ENCODE measurements at regions not wholly inside any gene's neighbourhood (a gene's known extent, or its start where the extent isn't known, plus 50 kb on each side); places are given as distances from the start of the nearest gene placed in this dataset.

DNA sequence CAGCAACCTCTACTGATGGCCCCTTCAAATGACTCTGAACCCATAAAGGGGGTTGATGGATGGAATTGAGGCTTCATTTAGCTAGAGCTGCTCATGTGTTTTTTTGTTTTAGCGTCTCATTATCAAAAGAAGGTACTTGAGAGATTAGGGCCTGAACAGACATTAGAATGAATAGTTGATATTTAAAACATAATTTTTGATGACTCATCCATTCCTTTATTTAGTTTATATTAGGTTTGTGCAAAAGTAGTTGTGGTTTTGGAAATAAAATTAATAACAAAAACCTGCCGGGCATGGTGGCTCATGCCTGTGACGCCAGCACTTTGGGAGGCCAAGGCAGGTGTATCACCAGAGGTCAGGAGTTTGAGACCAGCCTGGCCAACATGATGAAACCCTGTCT is 485.9 kb downstream of the PSAT1 start:
- intact Hi-C loops (cut with DNase I), result no loop called here
- Histone ChIP-seq H3K4me3 (no peak overlapping the region), H3K9me3 (no peaks in the 10 kb centered on the region), H3K36me3 (no peaks in the 10 kb centered on the region), H3K27me3 (no peaks in the 10 kb centered on the region), H3K4me1 (ENCODE audit: insufficient read depth) (no peaks in the 10 kb centered on the region), H3K27ac (no peak overlapping the region)
- DNase-seq, result no peak
- TF ChIP-seq POLR2A (IDR thresholded peaks at IDR 0.05) (no peak), EP300 (IDR thresholded peaks at IDR 0.05) (no peak)
- TF ChIP-seq, protein P1, sequence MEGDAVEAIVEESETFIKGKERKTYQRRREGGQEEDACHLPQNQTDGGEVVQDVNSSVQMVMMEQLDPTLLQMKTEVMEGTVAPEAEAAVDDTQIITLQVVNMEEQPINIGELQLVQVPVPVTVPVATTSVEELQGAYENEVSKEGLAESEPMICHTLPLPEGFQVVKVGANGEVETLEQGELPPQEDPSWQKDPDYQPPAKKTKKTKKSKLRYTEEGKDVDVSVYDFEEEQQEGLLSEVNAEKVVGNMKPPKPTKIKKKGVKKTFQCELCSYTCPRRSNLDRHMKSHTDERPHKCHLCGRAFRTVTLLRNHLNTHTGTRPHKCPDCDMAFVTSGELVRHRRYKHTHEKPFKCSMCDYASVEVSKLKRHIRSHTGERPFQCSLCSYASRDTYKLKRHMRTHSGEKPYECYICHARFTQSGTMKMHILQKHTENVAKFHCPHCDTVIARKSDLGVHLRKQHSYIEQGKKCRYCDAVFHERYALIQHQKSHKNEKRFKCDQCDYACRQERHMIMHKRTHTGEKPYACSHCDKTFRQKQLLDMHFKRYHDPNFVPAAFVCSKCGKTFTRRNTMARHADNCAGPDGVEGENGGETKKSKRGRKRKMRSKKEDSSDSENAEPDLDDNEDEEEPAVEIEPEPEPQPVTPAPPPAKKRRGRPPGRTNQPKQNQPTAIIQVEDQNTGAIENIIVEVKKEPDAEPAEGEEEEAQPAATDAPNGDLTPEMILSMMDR (IDR thresholded peaks at IDR 0.05), result no peak
- 30 to 70% (median 42%) methylated on average over 3 of the region's 3 CpGs for WGBS, 3 donors

DNA sequence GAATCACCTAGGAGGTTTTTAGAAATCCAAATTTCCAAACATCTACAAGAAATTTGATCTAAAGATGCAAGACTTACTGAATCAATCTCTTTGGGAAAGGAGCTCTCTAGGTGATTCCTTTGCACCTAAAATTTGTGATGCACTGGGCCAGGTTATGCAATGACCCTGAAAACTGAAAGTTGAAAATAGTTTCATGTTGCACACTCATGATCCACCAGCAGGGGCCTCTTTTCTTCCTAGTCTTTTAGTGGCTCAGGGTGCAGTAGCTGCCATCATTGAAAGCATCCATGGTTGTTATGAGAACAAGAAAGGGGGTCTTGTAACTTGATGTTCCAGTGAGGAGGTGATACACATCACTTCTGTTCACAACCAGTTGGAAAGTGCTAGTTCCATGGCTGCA is 486.8 kb downstream of the PSAT1 start:
- TF ChIP-seq EP300 (IDR thresholded peaks at IDR 0.05) (no peak), POLR2A (IDR thresholded peaks at IDR 0.05) (no peak)
- TF ChIP-seq, protein P1 (IDR thresholded peaks at IDR 0.05), result no peak
- intact Hi-C loops (cut with DNase I), result no loop called here
- H3K36me3 ChIP-seq, result no peaks in the 10 kb centered on the region
- no peak for DNase-seq
- no peaks in the 10 kb centered on the region for H3K4me1 ChIP-seq (ENCODE audit: insufficient read depth)
- no peak overlapping the region for H3K4me3 ChIP-seq
- H3K27me3 ChIP-seq, result no peaks in the 10 kb centered on the region
- H3K9me3 ChIP-seq, result no peaks in the 10 kb centered on the region
- H3K27ac ChIP-seq, result no peak overlapping the region

DNA sequence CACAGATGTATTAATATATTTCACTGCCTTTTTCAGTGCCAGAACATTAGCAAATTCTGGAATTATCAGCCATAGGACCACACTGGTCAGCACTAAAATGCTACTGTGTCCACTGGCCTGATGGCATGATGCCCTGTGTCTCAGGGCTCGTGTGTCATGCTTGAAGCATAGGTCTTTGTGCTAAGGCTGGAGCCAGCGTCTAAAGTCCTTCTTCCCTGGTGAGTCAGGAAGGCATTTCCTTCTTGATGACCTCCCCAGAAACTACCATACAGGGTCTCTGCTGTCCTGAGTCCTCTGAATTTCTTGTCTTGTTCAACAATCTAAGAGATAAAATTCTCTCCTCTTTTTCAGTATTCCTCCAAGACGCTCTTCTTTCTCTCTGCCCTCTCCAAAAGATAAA is 489.9 kb downstream of the PSAT1 start:
- intact Hi-C loops (cut with DNase I), result no loop called here
- no peaks in the 10 kb centered on the region for H3K36me3 ChIP-seq
- H3K4me1 ChIP-seq (ENCODE audit: insufficient read depth), result no peaks in the 10 kb centered on the region
- H3K4me3 ChIP-seq, result no peak overlapping the region
- H3K27ac ChIP-seq, result no peak overlapping the region
- TF ChIP-seq, protein P1 (IDR thresholded peaks at IDR 0.05), result no peak
- H3K27me3 ChIP-seq, result no peaks in the 10 kb centered on the region
- 74 to 80% (median 76%) methylated on average over 3 of the region's 3 CpGs for WGBS, 3 donors
- DNase-seq, result no peak
- H3K9me3 ChIP-seq, result no peaks in the 10 kb centered on the region

DNA sequence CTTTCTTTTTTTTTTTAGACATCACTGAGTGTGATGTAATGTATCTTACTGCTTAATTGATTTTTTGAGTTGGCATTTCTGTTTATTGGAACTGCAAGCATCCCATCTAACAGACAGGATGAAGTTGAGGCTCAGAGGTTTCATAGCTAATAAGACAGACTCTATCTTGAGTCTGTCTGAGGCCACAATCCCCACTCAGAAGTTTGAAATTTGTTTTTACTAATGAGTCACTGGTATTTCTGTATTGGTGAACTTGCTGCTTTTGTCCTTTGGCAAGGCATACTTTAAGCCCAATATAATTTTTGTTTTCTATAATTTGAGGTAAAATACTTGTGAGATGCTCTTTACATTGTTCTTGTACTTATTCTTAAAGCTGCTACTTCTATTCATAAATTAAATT is 491.2 kb downstream of the PSAT1 start:
- Histone ChIP-seq H3K4me3 (no peak overlapping the region), H3K36me3 (no peaks in the 10 kb centered on the region), H3K27ac (no peak overlapping the region), H3K27me3 (no peaks in the 10 kb centered on the region), H3K9me3 (no peaks in the 10 kb centered on the region), H3K4me1 (ENCODE audit: insufficient read depth) (no peaks in the 10 kb centered on the region)
- no peak for DNase-seq
- intact Hi-C loops (cut with DNase I), result no loop called here
- TF ChIP-seq EP300 (IDR thresholded peaks at IDR 0.05), result no peak
- TF ChIP-seq POLR2A (IDR thresholded peaks at IDR 0.05), result no peak
- TF ChIP-seq, protein P1 (IDR thresholded peaks at IDR 0.05), result no peak

DNA sequence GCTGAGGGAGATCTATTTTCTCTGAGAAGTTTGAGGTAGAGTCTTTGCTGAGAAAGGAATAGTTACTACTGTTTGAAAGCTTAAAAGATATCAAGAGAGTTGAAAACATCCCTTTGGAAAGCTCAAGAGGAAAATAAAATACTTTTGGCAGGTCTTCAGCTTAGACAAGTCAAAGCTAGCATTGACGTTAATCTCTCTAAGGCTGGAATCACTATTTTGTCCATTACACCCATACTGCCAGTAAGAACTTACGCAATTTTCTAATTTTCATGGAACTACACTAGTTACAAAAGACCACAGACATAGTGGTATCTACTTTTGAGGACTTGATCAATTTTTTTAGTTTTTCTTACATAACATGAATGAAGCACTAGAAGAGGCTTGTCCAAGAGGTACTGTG is 494.9 kb downstream of the PSAT1 start:
- WGBS, 3 donors, result 51 to 52% (median 52%) methylated on average over 2 of the region's 2 CpGs
- Histone ChIP-seq H3K4me3 (no peak overlapping the region), H3K27ac (no peak overlapping the region), H3K36me3 (no peaks in the 10 kb centered on the region), H3K4me1 (ENCODE audit: insufficient read depth) (no peaks in the 10 kb centered on the region), H3K9me3 (no peaks in the 10 kb centered on the region), H3K27me3 (no peaks in the 10 kb centered on the region)
- no peak for DNase-seq
- intact Hi-C loops (cut with DNase I), result no loop called here
- TF ChIP-seq POLR2A (IDR thresholded peaks at IDR 0.05) (no peak), EP300 (IDR thresholded peaks at IDR 0.05) (no peak)
- TF ChIP-seq, protein P1 (IDR thresholded peaks at IDR 0.05), result no peak

Measured in ovary (tissue), 7 donors.